Mucosa of stomach (tissue), 1 donor: ENCODE measurements at regions not wholly inside any gene's neighbourhood (a gene's known extent, or its start where the extent isn't known, plus 50 kb on each side); places are given as distances from the start of the nearest gene placed in this dataset.

Source experiments
- H3K27me3 ChIP-seq: one replicate; pipeline ENCODE4 v1.7.0; 2013; ENCODE audit warnings: mild to moderate bottlenecking, low read length; ENCODE audit not compliant: control insufficient read depth, insufficient read depth
- H3K36me3 ChIP-seq: one replicate; pipeline ENCODE4 v1.7.0; 2013; ENCODE audit warnings: low read length; ENCODE audit not compliant: control insufficient read depth, insufficient read depth
- H3K4me1 ChIP-seq: one replicate; pipeline ENCODE4 v1.7.0; 2013; ENCODE audit warnings: mild to moderate bottlenecking, low read length; ENCODE audit not compliant: control insufficient read depth, insufficient read depth
- H3K4me3 ChIP-seq: one replicate; pipeline ENCODE4 v1.7.0; 2013; ENCODE audit warnings: low read length
- H3K9ac ChIP-seq: one replicate; pipeline ENCODE4 v1.7.0; 2013; ENCODE audit warnings: mild to moderate bottlenecking, low read length, moderate library complexity
- H3K9me3 ChIP-seq: one replicate; pipeline ENCODE4 v1.7.0; 2013; ENCODE audit warnings: mild to moderate bottlenecking, low read length, moderate library complexity; ENCODE audit not compliant: control insufficient read depth
- donor health status: Pancreatic carcinoma.

DNA sequence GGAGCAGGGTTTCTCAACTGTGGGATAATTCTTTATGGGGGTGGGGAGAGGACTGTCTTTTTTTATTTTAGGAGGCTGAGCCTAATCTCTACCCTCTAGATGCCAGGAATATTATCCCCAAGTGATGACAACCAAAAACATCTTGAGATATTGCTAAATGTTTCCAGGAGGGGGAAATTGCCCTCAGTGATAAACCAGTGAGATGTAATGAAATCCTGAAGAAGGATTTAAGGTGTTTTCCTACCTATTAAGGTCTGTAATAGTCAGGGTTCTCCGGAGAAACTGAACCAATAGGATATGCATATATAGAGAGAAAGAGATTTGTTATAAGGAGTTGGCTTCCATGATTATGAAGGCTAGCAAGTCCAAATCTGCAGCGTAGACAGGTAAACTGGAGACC, 208.3 kb upstream of the MIR17HG start:
- Histone ChIP-seq H3K9me3 (no peaks in the 10 kb centered on the region), H3K4me1 (no peaks in the 10 kb centered on the region), H3K9ac (no peak overlapping the region), H3K27me3 (no peaks in the 10 kb centered on the region), H3K36me3 (no peaks in the 10 kb centered on the region), H3K4me3 (no peak overlapping the region)

DNA sequence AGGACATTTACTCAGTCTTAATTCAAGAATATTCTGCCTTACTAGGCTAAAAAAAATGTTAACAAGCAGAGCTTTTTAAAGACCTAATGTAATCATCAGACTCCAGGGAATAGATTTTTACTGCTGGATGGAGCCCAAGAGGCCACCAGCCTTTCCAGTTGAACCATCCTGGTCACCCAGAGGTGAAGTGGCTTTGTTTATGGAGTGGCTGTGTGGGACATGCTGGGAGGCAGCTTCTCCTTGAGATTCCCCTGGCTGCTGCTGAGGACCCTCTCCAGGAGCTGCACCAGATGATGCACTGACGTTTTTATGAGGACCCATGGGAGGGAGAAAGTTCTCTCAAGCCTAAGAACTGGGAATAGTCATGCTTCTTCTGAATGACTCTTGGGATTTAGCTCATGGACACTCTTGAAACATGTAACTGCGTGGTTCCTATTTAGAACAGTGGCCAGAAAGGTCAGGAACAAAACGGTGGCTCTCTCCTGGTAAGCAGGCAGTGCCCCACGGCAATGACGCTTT, 205.9 kb upstream of the MIR17HG start:
- Histone ChIP-seq H3K27me3 (no peaks in the 10 kb centered on the region), H3K36me3 (no peaks in the 10 kb centered on the region), H3K9me3 (no peaks in the 10 kb centered on the region), H3K9ac (no peak overlapping the region), H3K4me1 (no peaks in the 10 kb centered on the region), H3K4me3 (no peak overlapping the region)

DNA sequence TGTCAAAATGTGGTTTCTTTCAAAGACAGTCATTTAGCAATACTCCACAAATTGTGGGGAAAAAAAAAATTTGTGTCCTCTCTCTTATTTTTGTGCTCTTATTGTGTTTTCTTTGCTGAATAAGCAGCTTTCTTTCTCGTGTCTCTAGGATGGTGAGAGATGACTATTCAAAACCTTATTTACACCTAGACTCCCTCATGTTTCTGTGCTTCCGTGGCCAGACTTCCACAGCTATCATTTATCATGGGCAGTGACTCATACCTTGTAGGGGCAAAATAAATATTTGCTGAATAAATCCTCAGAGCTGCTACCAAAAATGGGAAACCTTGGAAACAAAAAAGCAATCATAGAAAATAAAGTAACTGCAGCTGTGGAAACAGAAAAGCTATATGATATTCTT, 204.9 kb upstream of the MIR17HG start:
- H3K9ac ChIP-seq = no peak overlapping the region
- H3K36me3 ChIP-seq = no peaks in the 10 kb centered on the region
- H3K27me3 ChIP-seq = no peaks in the 10 kb centered on the region
- H3K4me1 ChIP-seq = no peaks in the 10 kb centered on the region
- H3K4me3 ChIP-seq = no peak overlapping the region
- no peaks in the 10 kb centered on the region for H3K9me3 ChIP-seq

- Histone ChIP-seq H3K36me3 (no peaks in the 10 kb centered on the region), H3K9me3 (no peaks in the 10 kb centered on the region), H3K27me3 (no peaks in the 10 kb centered on the region), H3K4me1 (no peaks in the 10 kb centered on the region), H3K9ac (no peak overlapping the region), H3K4me3 (no peak overlapping the region)
Observed at GRCh38 chr13:91144054-91144453, 203.4 kb upstream of the MIR17HG start.

DNA sequence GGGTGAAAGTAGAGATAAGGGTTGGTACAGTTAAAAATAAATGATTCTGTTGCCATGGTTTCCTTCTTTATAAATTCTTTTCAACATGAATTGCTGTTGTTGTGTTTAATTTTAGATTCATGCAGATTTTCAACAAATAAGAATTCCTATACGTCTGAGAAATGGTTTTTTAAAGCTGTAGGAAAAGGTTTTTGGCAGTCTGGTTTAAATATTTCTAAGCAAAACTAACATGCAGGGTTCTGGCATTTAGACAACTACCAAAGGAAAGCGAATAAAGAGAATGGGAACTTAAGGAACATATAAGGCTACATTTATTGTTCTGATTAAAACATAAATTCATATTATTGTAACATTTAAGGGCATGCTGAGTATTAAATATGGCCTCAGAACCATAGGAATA, 203.0 kb upstream of the MIR17HG start:
- H3K4me3 ChIP-seq = no peak overlapping the region
- no peaks in the 10 kb centered on the region for H3K4me1 ChIP-seq
- no peak overlapping the region for H3K9ac ChIP-seq
- no peaks in the 10 kb centered on the region for H3K9me3 ChIP-seq
- H3K27me3 ChIP-seq = no peaks in the 10 kb centered on the region
- H3K36me3 ChIP-seq = no peaks in the 10 kb centered on the region

- H3K9ac ChIP-seq = no peak overlapping the region
- no peaks in the 10 kb centered on the region for H3K4me1 ChIP-seq
- H3K27me3 ChIP-seq = no peaks in the 10 kb centered on the region
- no peak overlapping the region for H3K4me3 ChIP-seq
- no peaks in the 10 kb centered on the region for H3K36me3 ChIP-seq
- H3K9me3 ChIP-seq = no peaks in the 10 kb centered on the region
Observed at GRCh38 chr13:91145571-91146205, 201.8 kb upstream of the MIR17HG start.

GRCh38 chr13:91146601-91147000, 200.9 kb upstream of the MIR17HG start:
- Histone ChIP-seq H3K9ac (no peak overlapping the region), H3K36me3 (no peaks in the 10 kb centered on the region), H3K27me3 (no peaks in the 10 kb centered on the region), H3K4me3 (no peak overlapping the region), H3K9me3 (no peaks in the 10 kb centered on the region), H3K4me1 (no peaks in the 10 kb centered on the region)

DNA sequence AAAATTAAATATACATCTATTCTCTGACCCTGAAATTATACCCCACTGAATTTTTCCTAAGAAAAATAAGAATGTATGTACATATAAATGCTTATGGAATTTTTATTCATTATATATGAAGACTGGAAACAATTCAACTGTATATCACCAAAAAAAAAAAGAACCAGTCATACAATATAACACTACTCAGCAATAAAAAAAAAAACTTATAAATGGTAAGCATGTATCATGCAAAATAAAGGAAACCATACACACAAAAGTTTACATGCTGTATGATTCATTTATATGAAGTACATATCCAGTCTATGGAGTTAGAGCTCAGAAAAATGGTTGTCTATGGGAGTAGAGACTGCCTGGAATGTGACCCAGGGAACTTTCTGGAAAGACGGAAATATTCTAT, 199.4 kb upstream of the MIR17HG start:
- Histone ChIP-seq H3K36me3 (no peaks in the 10 kb centered on the region), H3K9me3 (no peaks in the 10 kb centered on the region), H3K27me3 (no peaks in the 10 kb centered on the region), H3K4me1 (no peaks in the 10 kb centered on the region), H3K9ac (no peak overlapping the region), H3K4me3 (no peak overlapping the region)

DNA sequence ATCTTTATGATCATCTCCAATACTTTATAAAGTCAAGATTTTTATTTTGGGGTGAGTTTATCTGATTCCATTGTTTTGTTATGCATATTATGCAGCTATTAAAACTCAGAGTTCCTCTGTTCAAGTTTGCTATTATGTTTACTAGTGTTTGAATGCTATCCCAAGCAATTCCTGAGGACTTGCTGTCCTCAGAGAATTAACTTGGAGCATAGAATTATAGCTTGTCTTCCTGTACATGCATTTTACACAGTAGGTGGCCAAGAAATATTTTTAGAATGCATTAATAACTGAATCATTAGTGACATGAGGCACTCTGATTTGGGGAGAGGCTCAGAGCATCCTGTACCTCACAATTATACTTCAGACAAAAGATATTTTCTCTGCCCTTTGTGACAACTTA, 195.6 kb upstream of the MIR17HG start:
- Histone ChIP-seq H3K4me3 (no peak overlapping the region), H3K9ac (no peak overlapping the region), H3K4me1 (no peaks in the 10 kb centered on the region), H3K36me3 (no peaks in the 10 kb centered on the region), H3K27me3 (no peaks in the 10 kb centered on the region), H3K9me3 (no peaks in the 10 kb centered on the region)

GRCh38 chr13:91153372-91153771, 194.1 kb upstream of the MIR17HG start:
- Histone ChIP-seq H3K27me3 (no peaks in the 10 kb centered on the region), H3K9me3 (no peaks in the 10 kb centered on the region), H3K4me1 (no peaks in the 10 kb centered on the region), H3K36me3 (no peaks in the 10 kb centered on the region), H3K4me3 (no peak overlapping the region), H3K9ac (no peak overlapping the region)

GRCh38 chr13:91154558-91155353, 192.7 kb upstream of the MIR17HG start:
- Histone ChIP-seq H3K36me3 (no peaks in the 10 kb centered on the region), H3K27me3 (no peaks in the 10 kb centered on the region), H3K4me3 (no peak overlapping the region)

GRCh38 chr13:91155512-91156114, 191.9 kb upstream of the MIR17HG start:
- Histone ChIP-seq H3K9ac (no peak overlapping the region), H3K4me1 (no peaks in the 10 kb centered on the region), H3K36me3 (no peaks in the 10 kb centered on the region), H3K27me3 (no peaks in the 10 kb centered on the region), H3K9me3 (no peaks in the 10 kb centered on the region), H3K4me3 (no peak overlapping the region)

More at GRCh38 chr13:91154558-91155353, 192.7 kb upstream of the MIR17HG start:
- Histone ChIP-seq H3K4me1 (no peaks in the 10 kb centered on the region), H3K9ac (no peak overlapping the region), H3K9me3 (no peaks in the 10 kb centered on the region)
